ENCODE measurements at regions not wholly inside any gene's neighbourhood (a gene's known extent, or its start where the extent isn't known, plus 50 kb on each side); places are given as distances from the start of the nearest gene placed in this dataset.

GRCh38 chr5:75964008-75964407 lies 119.2 kb upstream of the SV2C start:
- TF ChIP-seq CTCF (IDR thresholded peaks at IDR 0.05) (no peak), POLR2A (IDR thresholded peaks at IDR 0.05) (no peak)

All from body of pancreas (tissue), 4 donors.